A549 (cell line): ENCODE measurements at regions not wholly inside any gene's neighbourhood (a gene's known extent, or its start where the extent isn't known, plus 50 kb on each side); places are given as distances from the start of the nearest gene placed in this dataset.

Source experiments
- ATAC-seq, 2 experiments: fragments of 200-7000 bp in 1 of 2; fragments of >200 bp in 1 of 2; cut with Nextera tagmentation in 1 of 2; cut with Tn5 transposase in 1 of 2; 3 replicates each; pipeline versions ENCODE4 v1.8.0 to v1.9.1; 2018 to 2020; ENCODE audit warnings: mild to moderate bottlenecking in 1 of 2, moderate library complexity in 1 of 2
- CTCF ChIA-PET: fragments of 300-600 bp; sonication (Branson Sonifier 250); formaldehyde crosslinking; extraction: SDS; loops from one replicate; lab custom pipeline; 2021; ENCODE audit warnings: antibody characterized with exemption, inconsistent platforms; lab: Yijun Ruan, JAX
- POLR2A ChIA-PET: fragments of 350-600 bp; formaldehyde crosslinking; extraction: SDS; loops from one replicate; lab custom pipeline; 2021; ENCODE audit warnings: antibody characterized with exemption, inconsistent platforms; lab: Yijun Ruan, JAX
- DNase-seq, 2 experiments: peaks; one replicate each; pipeline versions ENCODE4 v3.0.0 to v3.0.0-alpha.2; 2011 to 2016; ENCODE audit warnings: low read depth in 1 of 2, low spot score in 1 of 2
- FAIRE-seq: peaks from 2 replicates; lab custom pipeline; 2011; peaks lifted over from hg19 to GRCh38; lab: Jason Lieb, UNC
- H3K27ac ChIP-seq, 2 experiments: fragments of >200 bp; sonication (Bioruptor Twin); formaldehyde crosslinking; 3 replicates each; pipeline ENCODE4 v1.5.1; 2016 to 2017
- H3K4me1 ChIP-seq: fragments of >200 bp; sonication (Bioruptor Twin); formaldehyde crosslinking; 3 replicates; pipeline ENCODE4 v1.6.1; 2016
- H3K4me2 ChIP-seq: fragments of >200 bp; sonication (Bioruptor Twin); formaldehyde crosslinking; 3 replicates; pipeline ENCODE4 v1.6.1; 2016
- H3K4me3 ChIP-seq: fragments of >200 bp; sonication (Bioruptor Twin); formaldehyde crosslinking; 3 replicates; pipeline ENCODE4 v1.5.1; 2016
- H3K9me3 ChIP-seq: fragments of >200 bp; sonication (Bioruptor Twin); formaldehyde crosslinking; 3 replicates; pipeline ENCODE4 v1.6.1; 2016
- ATOH8 ChIP-seq: fragments of 250-450 bp; sonication (Bioruptor Pico); IDR thresholded peaks from 2 replicates; pipeline ENCODE4 v1.5.0; 2020; ENCODE audit warnings: low read depth, mild to moderate bottlenecking, moderate library complexity
- BCL3 ChIP-seq: fragments of >200 bp; sonication (Bioruptor Twin); formaldehyde crosslinking; IDR thresholded peaks from 3 replicates; pipeline ENCODE4 v1.6.1; 2016
- CBX2 ChIP-seq: fragments of 200-600 bp; sonication (generic); IDR thresholded peaks from 2 replicates; pipeline ENCODE4 v1.6.1; 2016; ENCODE audit warnings: low read depth, mild to moderate bottlenecking, borderline replicate concordance
- CHD2 ChIP-seq: fragments of 150-350 bp; IDR thresholded peaks from 2 replicates; pipeline ENCODE4 v1.6.1; 2014; ENCODE audit warnings: low read length; ENCODE audit not compliant: partially characterized antibody
- CHD4 ChIP-seq: fragments of 200-600 bp; sonication (generic); IDR thresholded peaks from 2 replicates; pipeline ENCODE4 v1.6.1; 2016; ENCODE audit warnings: antibody characterized with exemption, mild to moderate bottlenecking, borderline replicate concordance
- CTCF ChIP-seq: fragments of >200 bp; sonication (Bioruptor Twin); formaldehyde crosslinking; IDR thresholded peaks from 3 replicates; pipeline ENCODE4 v1.5.1; 2016
- EHF ChIP-seq: fragments of 250-450 bp; sonication (Bioruptor Pico); IDR thresholded peaks from 2 replicates; pipeline ENCODE4 v1.5.0; 2020; ENCODE audit warnings: mild to moderate bottlenecking
- HDAC2 ChIP-seq: fragments of 200-600 bp; sonication (generic); IDR thresholded peaks from 2 replicates; pipeline ENCODE4 v1.6.1; 2016
- HOXA7 ChIP-seq: fragments of 250-450 bp; sonication (Bioruptor Pico); IDR thresholded peaks from 2 replicates; pipeline ENCODE4 v1.5.0; 2020; ENCODE audit warnings: mild to moderate bottlenecking, moderate library complexity
- HOXB13 ChIP-seq: fragments of 250-450 bp; sonication (Bioruptor Pico); IDR thresholded peaks from 2 replicates; pipeline ENCODE4 v1.5.0; 2020; ENCODE audit warnings: low read depth, mild to moderate bottlenecking, moderate library complexity
- HOXB5 ChIP-seq: fragments of 250-450 bp; sonication (Bioruptor Pico); IDR thresholded peaks from 2 replicates; pipeline ENCODE4 v1.5.0; 2020; ENCODE audit warnings: mild to moderate bottlenecking, moderate library complexity
- MAX ChIP-seq: IDR thresholded peaks from 2 replicates; pipeline ENCODE4 v1.6.1; 2012
- PBX3 ChIP-seq: IDR thresholded peaks from 2 replicates; pipeline ENCODE4 v1.6.1; 2012
- RAD21 ChIP-seq, 2 experiments: fragments of >200 bp in 1 of 2; sonication (Bioruptor Twin) in 1 of 2; formaldehyde crosslinking in 1 of 2; IDR thresholded peaks in 1 of 2; conservative IDR thresholded peaks in 1 of 2; 2 replicates in 1 of 2; 3 replicates in 1 of 2; pipeline ENCODE4 v1.6.1; 2012 to 2018; ENCODE audit warnings: inconsistent platforms in 1 of 2
- SMC3 ChIP-seq: fragments of >200 bp; sonication (Bioruptor Twin); formaldehyde crosslinking; IDR thresholded peaks from 3 replicates; pipeline ENCODE4 v1.6.1; 2018; ENCODE audit warnings: inconsistent platforms
- SREBF2 ChIP-seq: fragments of 450-650 bp; IDR thresholded peaks from 2 replicates; pipeline ENCODE4 v1.6.1; 2014; ENCODE audit warnings: mild to moderate bottlenecking, moderate library complexity
- TFCP2L1 ChIP-seq: fragments of 250-450 bp; sonication (Bioruptor Pico); IDR thresholded peaks from 2 replicates; pipeline ENCODE4 v1.5.0; 2021; ENCODE audit warnings: mild to moderate bottlenecking
- TP53 ChIP-seq: fragments of 250-450 bp; sonication (Bioruptor Pico); IDR thresholded peaks from 2 replicates; pipeline ENCODE4 v1.5.0; 2021; ENCODE audit warnings: mild to moderate bottlenecking, moderate library complexity
- ZC3H11A ChIP-seq: fragments of 450-650 bp; IDR thresholded peaks from 2 replicates; pipeline ENCODE4 v1.6.1; 2014; ENCODE audit warnings: antibody characterized with exemption, mild to moderate bottlenecking
- ZFP36 ChIP-seq: fragments of 450-650 bp; IDR thresholded peaks from 2 replicates; pipeline ENCODE4 v1.6.1; 2014; ENCODE audit warnings: borderline replicate concordance; ENCODE audit not compliant: partially characterized antibody
- ZNF302 ChIP-seq: fragments of 250-450 bp; sonication (Bioruptor Pico); IDR thresholded peaks from 2 replicates; pipeline ENCODE4 v1.9.0; 2021; ENCODE audit warnings: inconsistent platforms, mild to moderate bottlenecking, moderate library complexity
- WGBS: methylation state at CpG from one replicate; pipeline ENCODE4 v1.1.6; 2017; ENCODE audit errors: missing lambda C conversion rate; 5-methylcytosine and 5-hydroxymethylcytosine counted together

GRCh38 chr2:133844214-133844892, 276.1 kb upstream of the NCKAP5 start (continued):
- TF ChIP-seq CTCF (peak; percentile 90), CBX2 (no peak), RAD21 (conservative IDR thresholded peaks at IDR 0.05 in 1 of 2, IDR thresholded peaks at IDR 0.05 in 1 of 2) (peak; percentile 95 to 98), HOXB13 (CRISPR knock-in tag) (no peak), PBX3 (no peak), CHD2 (no peak), HOXB5 (CRISPR knock-in tag) (no peak), ZNF302 (CRISPR knock-in tag) (no peak), ZFP36 (peak; percentile 81), BCL3 (no peak), TP53 (CRISPR knock-in tag) (no peak), HDAC2 (no peak), ATOH8 (CRISPR knock-in tag) (no peak), TFCP2L1 (CRISPR knock-in tag) (no peak), HOXA7 (no peak), ZC3H11A (no peak)
- TF ChIP-seq, all 56 proteins: peak for 4

- Histone ChIP-seq H3K27ac (peak overlapping the region in 1 of 2 experiments; percentile 21; a peak in 1 of 6 replicates), H3K4me1 (peaks cover 15% of the 10 kb centered on the region; the same call in 1 of the 3 replicates), H3K4me2 (no peak overlapping the region), H3K4me3 (no peak overlapping the region), H3K9me3 (no peaks in the 10 kb centered on the region)
- WGBS = 85% methylated on average over 4 of the region's 4 CpGs
- TF ChIP-seq SREBF2 (no peak), MAX (no peak), SMC3 (no peak), CHD4 (no peak), EHF (CRISPR knock-in tag) (no peak)
- ChIA-PET CTCF (interaction anchor here (4.7 kb wide), 1 partner anchor 584 kb away, joined by 48 read pairs; no protein-coding TSS in a partner anchor), POLR2A (no interaction called here)
- no peak for ATAC-seq
- no peak for DNase-seq
- FAIRE-seq = no peak
These were observed 278.2 kb upstream of the NCKAP5 start for GRCh38 chr2:133846476-133846875.
